Fibroblast of skin of scalp (primary cell): ENCODE measurements at regions not wholly inside any gene's neighbourhood (a gene's known extent, or its start where the extent isn't known, plus 50 kb on each side); places are given as distances from the start of the nearest gene placed in this dataset.
"Not testable (repeated sequence)": the region's sequence is repeated elsewhere in the genome, so short reads cannot be mapped to it uniquely, and the experiment has no call there.

Experiments used
- DNase-seq: peaks from one replicate; pipeline ENCODE4 v3.0.0-alpha.2; 2013

- DNase-seq, result no peak
These were observed 115.4 kb upstream of the MAP2 start for GRCh38 chr2:209308415-209308814.

GRCh38 chr2:209311948-209312347, 111.9 kb upstream of the MAP2 start:
- no peak for DNase-seq

- DNase-seq, result not testable (repeated sequence)
These were observed 111.4 kb upstream of the MAP2 start for GRCh38 chr2:209312450-209312849.

GRCh38 chr2:209314653-209315052, 109.2 kb upstream of the MAP2 start:
- no peak for DNase-seq

- DNase-seq, result no peak
These were observed 107.7 kb upstream of the MAP2 start for GRCh38 chr2:209316141-209316540.

- no peak for DNase-seq
These were observed 102.8 kb upstream of the MAP2 start for GRCh38 chr2:209321076-209321475.

- no peak for DNase-seq
These were observed 102.3 kb upstream of the MAP2 start for GRCh38 chr2:209321581-209321980.

- DNase-seq, result no peak
These were observed 101.8 kb upstream of the MAP2 start for GRCh38 chr2:209322041-209322440.

- DNase-seq, result no peak
These were observed 100.8 kb upstream of the MAP2 start for GRCh38 chr2:209322905-209323512.

GRCh38 chr2:209323738-209324137, 100.1 kb upstream of the MAP2 start:
- DNase-seq, result no peak

- no peak for DNase-seq
These were observed 99.6 kb upstream of the MAP2 start for GRCh38 chr2:209324281-209324680.

- DNase-seq, result peak; percentile 19
These were observed 92.5 kb upstream of the MAP2 start for GRCh38 chr2:209331291-209331844.

GRCh38 chr2:209334188-209335017, 89.4 kb upstream of the MAP2 start:
- DNase-seq, result peak; percentile 60

GRCh38 chr2:209340522-209340921, 83.3 kb upstream of the MAP2 start:
- DNase-seq, result no peak

- no peak for DNase-seq
These were observed 79.5 kb upstream of the MAP2 start for GRCh38 chr2:209344349-209344748.

- DNase-seq, result no peak
These were observed 75.4 kb upstream of the MAP2 start for GRCh38 chr2:209348433-209348832.

- peak; percentile 38 for DNase-seq
These were observed 72.2 kb upstream of the MAP2 start for GRCh38 chr2:209351636-209352035.

- DNase-seq, result no peak
These were observed 64.9 kb upstream of the MAP2 start for GRCh38 chr2:209358992-209359391.

GRCh38 chr2:209367075-209367747, 56.6 kb upstream of the MAP2 start:
- DNase-seq, result no peak

- DNase-seq, result no peak
These were observed 55.4 kb upstream of the MAP2 start for GRCh38 chr2:209368406-209368805.

GRCh38 chr2:209368914-209369313, 54.9 kb upstream of the MAP2 start:
- DNase-seq, result peak; percentile 32

GRCh38 chr2:209369656-209370055, 54.2 kb upstream of the MAP2 start:
- no peak for DNase-seq

- DNase-seq, result no peak
These were observed 52.4 kb upstream of the MAP2 start for GRCh38 chr2:209371407-209371806.
